ENCODE measurements at regions not wholly inside any gene's neighbourhood (a gene's known extent, or its start where the extent isn't known, plus 50 kb on each side); places are given as distances from the start of the nearest gene placed in this dataset.

- 39% methylated on average over 4 of the region's 4 CpGs for WGBS (ENCODE audit: low lambda C conversion rate, missing lambda C conversion rate)
- Histone ChIP-seq H3K79me2 (no peaks in the 10 kb centered on the region), H3K4me1 (ENCODE audit: insufficient read depth) (no peaks in the 10 kb centered on the region), H3K4me2 (no peak overlapping the region), H3K27ac (no peak overlapping the region), H3K4me3 (no peak overlapping the region), H3K9me3 (ENCODE audit: low read depth) (no peaks in the 10 kb centered on the region), H3K9me2 (replicated peaks; ENCODE audit: insufficient read depth) (no peaks in the 10 kb centered on the region), H2AFZ (no peak overlapping the region), H3K27me3 (no peaks in the 10 kb centered on the region), H3K36me3 (replicated peaks; ENCODE audit: insufficient read depth, low read depth) (no peaks in the 10 kb centered on the region), H4K20me1 (ENCODE audit: insufficient read depth, poor library complexity, severe bottlenecking) (no peaks in the 10 kb centered on the region)
- TF ChIP-seq EZH2phosphoT487 (IDR thresholded peaks at IDR 0.05; ENCODE audit: low read depth, severe bottlenecking, unreplicated experiment) (no peak), CTCF (IDR thresholded peaks at IDR 0.05; ENCODE audit: poor library complexity) (peak; percentile 11), EZH2 (IDR thresholded peaks at IDR 0.05; ENCODE audit: borderline replicate concordance) (no peak)
- DNase-seq (ENCODE audit: low spot score): no peak
Observed at GRCh38 chr18:13982126-13982525, 66.8 kb upstream of the MC2R start.

GRCh38 chr18:13973061-13973575 lies 57.8 kb upstream of the MC2R start:
- Histone ChIP-seq H3K27me3 (no peaks in the 10 kb centered on the region), H3K36me3 (replicated peaks; ENCODE audit: insufficient read depth, low read depth) (no peaks in the 10 kb centered on the region), H3K4me1 (ENCODE audit: insufficient read depth) (no peaks in the 10 kb centered on the region), H3K4me2 (no peak overlapping the region), H3K27ac (no peak overlapping the region), H4K20me1 (ENCODE audit: insufficient read depth, poor library complexity, severe bottlenecking) (no peaks in the 10 kb centered on the region), H3K9me2 (replicated peaks; ENCODE audit: insufficient read depth) (no peaks in the 10 kb centered on the region), H3K9me3 (ENCODE audit: low read depth) (no peaks in the 10 kb centered on the region), H3K79me2 (no peaks in the 10 kb centered on the region), H2AFZ (no peak overlapping the region), H3K4me3 (no peak overlapping the region)
- 42% methylated on average over 4 of the region's 4 CpGs for WGBS (ENCODE audit: low lambda C conversion rate, missing lambda C conversion rate)
- DNase-seq (ENCODE audit: low spot score): no peak
- no peak for TF ChIP-seq CTCF (IDR thresholded peaks at IDR 0.05; ENCODE audit: poor library complexity)
- no peak for TF ChIP-seq EZH2phosphoT487 (IDR thresholded peaks at IDR 0.05; ENCODE audit: low read depth, severe bottlenecking, unreplicated experiment)
- no peak for TF ChIP-seq EZH2 (IDR thresholded peaks at IDR 0.05; ENCODE audit: borderline replicate concordance)

Measured in hepatocyte (in vitro differentiated cells).